ENCODE measurements at regions not wholly inside any gene's neighbourhood (a gene's known extent, or its start where the extent isn't known, plus 50 kb on each side); places are given as distances from the start of the nearest gene placed in this dataset.

DNA sequence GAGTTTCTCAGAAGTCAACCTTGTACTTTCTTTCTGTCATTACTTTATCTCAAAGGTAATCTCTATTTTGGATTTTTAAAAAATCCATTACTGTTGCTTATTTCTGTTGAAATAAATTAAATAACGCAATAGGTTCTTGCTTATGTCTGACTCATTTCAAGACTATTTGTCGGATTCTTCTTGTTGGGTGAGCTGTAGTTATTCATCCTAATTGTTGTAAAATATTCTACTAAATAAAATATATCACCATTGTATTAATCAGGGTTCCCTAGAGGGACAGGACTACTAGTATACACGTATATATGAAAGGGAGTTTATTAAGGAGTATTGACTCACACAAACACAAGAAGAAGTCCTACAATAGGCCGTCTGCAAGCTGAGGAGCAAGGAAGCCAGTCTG is 403.9 kb upstream of the CYRIA start:
- no peak for DNase-seq (ENCODE audit: low read depth in 3 of 3)

DNA sequence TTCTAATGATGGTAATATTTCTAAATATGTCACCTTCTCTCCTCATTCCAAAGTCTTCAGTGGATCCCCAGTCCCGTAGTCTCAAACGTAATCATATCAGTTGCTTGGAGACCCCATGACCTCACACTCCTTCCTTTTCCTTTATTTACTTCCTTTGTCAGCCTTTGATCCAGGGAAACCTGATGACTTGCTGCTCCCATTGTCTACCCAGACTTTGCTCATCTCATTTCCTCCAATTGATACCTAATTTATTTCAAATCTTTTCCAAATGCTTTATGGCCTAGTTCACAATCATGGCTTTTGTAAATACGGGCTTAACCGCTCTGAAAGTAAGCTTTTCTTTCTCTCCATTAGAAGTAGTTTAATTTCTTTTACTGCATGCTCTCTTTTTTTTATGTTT is 402.4 kb upstream of the CYRIA start:
- DNase-seq (ENCODE audit: low read depth in 3 of 3), result no peak

DNA sequence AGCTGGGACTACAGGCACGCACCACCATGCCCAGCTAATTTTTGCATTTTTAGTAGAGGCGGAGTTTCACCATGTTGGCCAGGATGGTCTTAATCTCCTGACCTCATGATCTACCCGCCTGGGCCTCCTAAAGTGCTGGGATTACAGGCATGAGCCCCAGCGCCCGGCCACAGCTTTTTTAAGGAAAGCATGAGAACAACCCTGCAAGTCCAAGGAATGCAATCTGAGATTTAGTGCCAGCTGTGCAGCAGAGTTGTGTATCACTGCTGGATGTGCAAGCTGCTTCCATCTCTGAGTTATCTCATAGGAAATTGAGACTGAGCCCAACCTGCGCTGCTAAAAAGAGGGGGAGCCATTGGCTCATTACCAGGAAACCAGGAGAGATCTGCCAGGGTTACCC is 399.9 kb upstream of the CYRIA start:
- DNase-seq (ENCODE audit: low read depth in 3 of 3), result no peak

- DNase-seq (ENCODE audit: low read depth in 3 of 3), result no peak
Measured at GRCh38 chr2:17061028-17061427, 395.4 kb upstream of the CYRIA start.

- DNase-seq (ENCODE audit: low read depth in 3 of 3), result no peak
Measured at GRCh38 chr2:17059458-17059857, 393.8 kb upstream of the CYRIA start.

GRCh38 chr2:17058772-17059402 is 393.3 kb upstream of the CYRIA start:
- no peak for DNase-seq (ENCODE audit: low read depth in 3 of 3)

DNA sequence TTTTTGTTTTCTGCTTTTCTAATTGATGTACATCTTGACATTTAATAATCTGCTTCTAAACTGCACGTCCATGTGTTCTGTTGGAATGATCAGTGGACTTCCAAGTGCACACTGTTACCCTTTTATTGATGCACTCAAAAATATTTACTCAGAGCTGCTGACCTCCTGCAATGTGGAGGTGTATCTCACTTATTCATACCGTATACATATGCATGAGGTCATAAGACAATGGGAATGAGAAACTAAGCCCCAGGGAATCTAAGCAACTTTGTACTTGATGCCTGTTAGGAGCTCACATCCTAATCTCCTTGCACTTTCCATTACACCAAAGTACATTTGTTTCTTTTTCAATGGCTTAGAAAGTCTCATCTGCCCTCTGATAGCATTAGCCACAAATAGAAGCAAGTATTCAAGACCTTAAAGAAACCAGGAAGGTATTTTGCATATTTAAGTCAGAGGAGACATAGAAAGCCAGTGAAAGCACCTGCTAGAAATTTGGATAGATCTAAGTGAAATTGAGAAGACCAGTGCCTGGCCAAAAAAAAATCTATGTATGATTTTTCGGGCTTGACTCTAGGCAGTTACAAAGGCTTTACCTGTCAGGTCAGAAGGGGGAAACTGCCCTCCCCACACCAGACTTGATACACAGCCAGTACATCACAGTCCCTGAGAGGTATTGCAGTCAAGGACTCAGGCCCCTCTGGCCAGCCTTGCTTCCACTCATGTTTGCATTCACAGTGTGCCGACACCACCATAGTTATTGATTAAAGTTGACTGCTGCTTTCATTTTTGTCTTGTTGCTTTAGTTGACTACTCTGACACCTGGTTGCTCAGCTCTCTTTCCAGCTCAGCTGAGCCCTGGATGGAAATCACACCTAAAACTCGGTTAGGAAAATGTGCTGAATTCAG is 391.7 kb upstream of the CYRIA start:
- no peak for DNase-seq (ENCODE audit: low read depth in 3 of 3)

- no peak for DNase-seq (ENCODE audit: low read depth in 3 of 3)
Measured at GRCh38 chr2:17056236-17056635, 390.6 kb upstream of the CYRIA start.

GRCh38 chr2:17052001-17052400 is 386.4 kb upstream of the CYRIA start:
- no peak for DNase-seq (ENCODE audit: low read depth in 3 of 3)

- DNase-seq (ENCODE audit: low read depth in 3 of 3), result no peak
Measured at GRCh38 chr2:17051538-17051937, 385.9 kb upstream of the CYRIA start.

DNA sequence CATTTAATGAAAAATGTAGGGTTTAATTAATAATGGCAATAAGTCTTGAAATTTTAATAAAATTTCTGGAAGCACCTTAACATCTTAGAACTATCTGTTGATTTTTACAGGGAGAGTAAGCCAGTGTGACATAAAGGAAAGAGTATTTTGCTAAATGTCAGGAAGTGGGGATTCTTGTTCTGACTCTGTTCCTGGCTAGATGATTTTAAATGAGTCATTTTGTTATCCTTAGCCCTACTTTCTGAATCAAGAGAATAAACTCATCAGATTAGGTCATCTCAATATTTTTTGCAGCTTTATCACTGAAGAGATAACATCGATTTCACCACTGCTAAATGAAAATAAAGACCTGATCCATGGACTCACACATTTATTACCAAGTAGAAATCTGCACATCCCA is 377.5 kb upstream of the CYRIA start:
- DNase-seq (ENCODE audit: low read depth in 3 of 3), result no peak

DNA sequence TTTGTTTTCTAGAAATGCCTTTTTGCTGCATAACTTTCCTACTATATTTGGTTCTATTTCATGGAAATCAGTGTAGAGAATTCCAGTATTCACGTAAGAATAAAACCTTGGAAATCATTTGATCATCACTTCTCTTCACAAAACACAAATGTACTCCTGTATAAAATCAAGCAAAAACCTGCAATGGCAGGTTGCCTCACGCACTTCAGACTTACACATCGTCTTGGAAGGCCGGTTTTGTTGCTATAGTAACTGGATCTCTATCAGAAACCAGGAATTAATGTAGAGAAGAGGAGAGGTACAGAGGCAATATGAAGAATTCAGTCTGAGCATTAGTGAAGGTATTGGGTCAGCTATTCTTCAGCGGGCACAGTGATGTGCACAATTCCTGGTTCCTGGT is 370.7 kb upstream of the CYRIA start:
- no peak for DNase-seq (ENCODE audit: low read depth in 3 of 3)

- DNase-seq (ENCODE audit: low read depth in 3 of 3), result no peak
Measured at GRCh38 chr2:17035010-17035409, 369.4 kb upstream of the CYRIA start.

DNA sequence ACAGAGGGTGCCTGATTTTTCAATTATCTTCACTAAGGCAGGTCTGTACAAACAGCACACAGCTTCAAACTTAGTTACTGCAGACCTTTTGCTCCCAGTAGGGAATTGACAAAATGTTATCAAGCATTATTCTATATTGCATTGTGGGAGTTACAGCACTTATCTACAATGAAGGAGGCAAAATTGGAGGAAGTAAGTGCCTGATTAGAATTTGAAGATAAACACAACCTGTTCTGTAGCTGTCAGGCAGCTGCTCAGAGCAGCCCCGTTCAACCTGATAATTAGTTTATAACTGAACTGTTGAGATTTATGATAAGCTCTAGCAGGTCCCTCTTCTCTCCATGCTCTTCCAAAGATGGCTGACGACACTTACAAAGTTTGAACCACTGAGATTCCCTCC is 364.4 kb upstream of the CYRIA start:
- no peak for DNase-seq (ENCODE audit: low read depth in 3 of 3)

- no peak for DNase-seq (ENCODE audit: low read depth in 3 of 3)
Measured at GRCh38 chr2:17012297-17012696, 346.7 kb upstream of the CYRIA start.

GRCh38 chr2:17010104-17010503 is 344.5 kb upstream of the CYRIA start:
- DNase-seq (ENCODE audit: low read depth in 3 of 3), result no peak

DNA sequence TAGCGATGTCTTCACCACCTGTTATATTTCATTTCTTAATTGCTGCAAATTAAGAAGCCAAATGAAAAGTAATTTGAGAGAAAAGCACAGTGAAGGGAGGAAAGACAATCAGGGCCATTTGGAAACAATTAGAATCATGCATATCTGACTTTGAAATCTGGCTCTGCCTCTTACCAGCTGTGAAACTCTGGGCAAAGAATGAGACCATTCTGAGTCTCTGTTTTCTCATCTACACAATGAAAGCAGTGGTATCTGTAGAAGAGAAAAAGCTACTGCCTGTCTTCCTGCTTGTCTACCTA is 334.5 kb upstream of the CYRIA start:
- no peak for DNase-seq (ENCODE audit: low read depth in 3 of 3)

DNA sequence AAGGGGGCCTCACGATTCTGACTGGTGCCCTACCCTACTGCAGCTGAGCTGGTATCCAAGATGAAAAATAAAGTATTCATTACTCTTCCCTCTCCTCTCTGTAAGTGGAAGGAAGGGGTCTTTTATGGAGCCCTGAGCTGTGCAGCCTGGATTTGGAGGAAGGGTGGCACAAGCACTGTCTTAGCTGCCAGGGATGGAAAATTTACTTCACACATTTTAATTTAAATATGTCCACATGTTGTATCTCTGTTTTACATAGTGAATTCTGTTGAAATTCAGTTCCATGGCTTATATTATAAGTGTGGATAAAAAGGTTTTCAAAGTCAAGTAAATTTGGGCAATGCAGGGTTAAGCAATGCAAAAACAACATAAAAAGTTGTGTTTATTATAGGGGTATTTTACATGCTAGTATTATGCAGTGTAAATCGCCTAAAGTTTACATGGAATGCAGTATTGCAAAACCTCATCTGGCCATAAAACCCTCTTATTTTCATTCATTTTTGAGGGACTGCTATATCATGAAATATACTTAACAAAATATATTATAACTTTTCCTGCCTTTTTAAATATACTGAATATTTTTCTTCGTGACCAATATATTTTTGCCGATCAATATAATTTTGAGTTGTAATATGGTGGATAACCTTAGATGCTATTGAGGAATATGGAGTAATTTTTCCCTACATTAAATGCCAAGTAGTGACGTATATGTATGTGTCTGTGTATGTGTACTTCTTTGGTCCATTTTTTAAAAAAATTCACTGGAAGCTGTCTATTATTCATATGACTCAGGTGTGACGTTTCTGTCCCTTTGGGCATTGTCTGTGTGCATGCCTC is 333.9 kb upstream of the CYRIA start:
- DNase-seq (ENCODE audit: low read depth in 3 of 3), result no peak

- no peak for DNase-seq (ENCODE audit: low read depth in 3 of 3)
Measured at GRCh38 chr2:16978301-16978700, 312.7 kb upstream of the CYRIA start.

DNA sequence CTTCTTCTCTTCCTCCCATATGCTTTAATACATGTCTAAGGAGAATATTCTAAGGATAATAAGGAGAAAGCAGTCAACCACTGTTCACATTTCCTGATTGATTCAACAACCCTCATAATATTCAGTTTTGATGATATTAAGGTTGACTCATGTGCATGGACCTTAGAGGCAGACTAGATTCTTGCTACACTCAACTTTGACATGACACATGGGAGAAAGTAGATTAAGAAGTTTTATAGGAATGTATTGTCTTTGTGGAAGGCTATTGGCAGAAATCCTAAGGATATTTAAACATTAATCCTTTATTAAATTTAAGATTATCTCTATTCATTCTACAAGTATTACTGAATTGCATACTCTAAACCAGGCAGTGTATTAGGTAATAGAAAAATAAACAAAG is 309.1 kb upstream of the CYRIA start:
- no peak for DNase-seq (ENCODE audit: low read depth in 3 of 3)

DNA sequence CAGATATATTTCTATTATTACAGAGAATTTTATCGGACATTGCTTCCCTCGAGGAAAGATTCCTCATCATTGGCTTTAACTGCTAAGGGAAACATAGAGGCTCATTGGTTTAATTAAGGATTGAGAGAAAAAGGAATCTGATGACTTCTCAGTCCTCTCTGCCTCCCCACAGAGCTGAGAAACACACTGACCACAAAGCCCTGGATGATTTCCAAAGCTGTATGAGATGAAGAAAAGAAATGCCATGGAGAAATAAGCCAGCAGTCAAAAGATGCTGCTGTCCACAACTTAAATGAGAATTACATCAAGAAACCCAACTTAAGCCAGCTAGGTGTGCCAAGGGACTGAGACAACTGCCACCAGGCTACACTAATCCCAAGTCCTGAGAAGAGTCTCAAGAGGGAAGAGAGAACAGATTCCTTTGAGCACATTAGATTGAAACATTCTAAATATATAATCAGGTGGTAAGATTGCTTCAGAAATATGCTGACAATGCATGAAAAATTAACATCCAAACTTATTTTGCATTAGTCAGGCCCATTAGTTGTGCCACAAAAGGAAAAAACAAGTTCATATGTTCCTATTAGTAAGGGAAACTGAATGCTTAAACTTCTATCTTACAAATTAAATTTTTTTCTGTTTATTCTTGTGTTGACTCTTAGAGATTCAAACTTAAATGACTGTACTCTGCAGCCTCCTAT is 308.1 kb upstream of the CYRIA start:
- no peak for DNase-seq (ENCODE audit: low read depth in 3 of 3)

DNA sequence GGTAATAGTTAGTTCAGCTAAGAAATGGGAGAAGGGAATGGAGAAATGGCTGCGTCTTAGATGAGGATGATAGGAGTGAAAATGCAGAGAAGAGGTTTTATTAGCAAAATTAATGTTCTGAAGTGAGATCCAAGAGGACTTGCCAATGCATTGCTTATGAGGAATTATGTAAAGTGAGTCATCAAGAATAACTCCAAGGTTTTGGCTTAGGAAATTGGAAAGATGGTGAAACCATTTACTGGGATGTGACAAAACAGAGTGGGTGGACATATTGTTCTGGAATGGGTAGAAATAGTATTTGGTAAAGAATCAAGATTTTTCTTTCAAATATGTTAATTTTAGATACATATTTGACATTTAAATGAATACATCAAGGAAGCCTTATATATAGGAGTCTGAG is 306.6 kb upstream of the CYRIA start:
- DNase-seq (ENCODE audit: low read depth in 3 of 3), result no peak
